ENCODE measurements at regions not wholly inside any gene's neighbourhood (a gene's known extent, or its start where the extent isn't known, plus 50 kb on each side); places are given as distances from the start of the nearest gene placed in this dataset.

DNA sequence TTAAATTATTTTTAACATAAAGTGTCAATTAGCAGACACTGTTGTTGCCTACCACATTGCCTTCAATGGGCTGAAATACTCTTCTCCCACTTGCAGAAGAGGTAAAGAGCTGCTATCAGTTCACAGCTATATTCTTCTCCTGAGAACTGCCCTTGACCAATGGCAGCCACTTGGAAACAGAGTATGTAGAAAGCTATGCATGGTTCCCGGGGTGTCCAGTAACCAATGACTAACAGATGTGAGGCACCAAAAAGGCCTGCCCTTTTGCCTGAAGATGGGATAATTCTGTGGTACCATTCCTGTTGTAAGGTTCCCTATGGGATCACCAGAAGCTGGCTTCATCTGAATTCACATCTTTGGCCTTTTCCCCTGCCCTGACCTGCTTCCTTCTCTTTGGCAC, 181.4 kb upstream of the MAP3K1 start:
- TF ChIP-seq POLR2AphosphoS5 (IDR thresholded peaks at IDR 0.05; ENCODE audit: low read depth, low read length) (no peak), POLR2A (IDR thresholded peaks at IDR 0.05; ENCODE audit: low read depth, low read length) (no peak), POU2F2 (IDR thresholded peaks at IDR 0.05; ENCODE audit: low read depth, low read length) (no peak)

Data from GM12891 (cell line).